Right renal cortex interstitium (tissue), 3 donors: ENCODE measurements at regions not wholly inside any gene's neighbourhood (a gene's known extent, or its start where the extent isn't known, plus 50 kb on each side); places are given as distances from the start of the nearest gene placed in this dataset.
"Not testable (repeated sequence)": the region's sequence is repeated elsewhere in the genome, so short reads cannot be mapped to it uniquely, and the experiment has no call there.

Experiments
- DNase-seq, 3 donors: peaks; one replicate each; pipeline ENCODE4 v3.0.0-alpha.2; 2013; ENCODE audit warnings: low read depth in 3 of 3, low spot score in 2 of 3

DNA sequence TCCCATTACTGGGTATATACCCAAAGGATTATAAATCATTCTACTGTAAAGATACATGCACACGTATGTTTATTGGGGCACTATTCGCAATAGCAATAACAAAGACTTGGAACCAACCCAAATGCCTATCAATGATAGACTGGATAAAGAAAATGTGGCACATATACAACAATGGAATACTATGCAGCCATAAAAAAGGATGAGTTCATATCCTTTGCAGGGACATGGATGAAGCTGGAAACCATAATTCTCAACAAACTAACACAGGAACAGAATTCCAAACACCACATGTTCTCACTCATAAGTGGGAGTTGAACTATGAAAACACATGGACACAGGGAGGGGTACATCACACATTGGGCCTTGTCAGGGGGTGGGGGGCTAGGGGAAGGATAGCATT lies 453.0 kb upstream of the FANCL start:
- DNase-seq = not testable (repeated sequence)

GRCh38 chr2:58691041-58691440 lies 449.9 kb upstream of the FANCL start:
- DNase-seq = not testable (repeated sequence)

GRCh38 chr2:58688813-58689212 lies 447.7 kb upstream of the FANCL start:
- no peak for DNase-seq

GRCh38 chr2:58686776-58687175 lies 445.7 kb upstream of the FANCL start:
- DNase-seq = no peak

DNA sequence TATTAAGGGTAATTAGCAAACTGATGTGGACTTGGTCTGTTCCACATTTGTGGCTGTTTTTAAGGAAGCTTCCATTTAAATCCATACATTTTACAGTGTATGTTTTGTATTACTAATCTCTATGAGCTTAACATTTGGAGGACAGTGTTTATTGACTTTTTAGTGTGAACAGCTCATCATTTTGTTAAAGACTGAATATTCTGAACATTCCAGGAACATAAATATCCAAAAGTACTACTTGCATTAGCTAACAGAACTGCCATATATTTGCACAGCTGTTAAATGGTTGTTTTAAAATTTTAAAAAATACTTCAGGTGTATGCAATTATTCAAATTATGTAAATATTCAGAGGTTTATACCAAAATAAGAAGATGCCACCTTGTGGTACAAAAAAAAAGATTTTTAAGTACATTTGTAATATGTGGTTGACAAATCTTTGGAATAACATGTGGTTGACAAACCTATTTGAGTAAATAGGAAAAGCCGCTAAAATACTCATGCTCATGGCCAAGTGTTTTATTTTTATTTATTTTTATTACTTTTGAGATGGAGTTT lies 439.7 kb upstream of the FANCL start:
- no peak for DNase-seq

DNA sequence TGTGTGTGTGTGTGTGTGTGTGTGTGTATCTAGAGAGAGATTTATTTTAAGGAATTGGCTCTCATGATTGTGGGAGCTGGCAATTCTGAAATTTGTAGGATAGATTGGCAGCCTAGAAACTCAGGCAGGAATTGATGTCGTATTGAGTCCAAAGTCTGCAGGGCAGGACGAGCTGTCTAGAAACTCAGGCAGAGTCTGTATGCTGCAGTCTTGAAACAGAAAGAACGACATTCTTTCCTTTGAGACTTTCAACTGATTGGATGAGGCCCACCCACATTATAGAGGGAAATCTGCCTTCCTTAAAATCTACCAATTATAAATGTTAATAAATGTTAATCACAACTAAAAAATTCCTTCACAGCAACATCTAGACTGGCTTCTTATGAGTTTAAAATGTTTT lies 436.6 kb upstream of the FANCL start:
- no peak for DNase-seq

DNA sequence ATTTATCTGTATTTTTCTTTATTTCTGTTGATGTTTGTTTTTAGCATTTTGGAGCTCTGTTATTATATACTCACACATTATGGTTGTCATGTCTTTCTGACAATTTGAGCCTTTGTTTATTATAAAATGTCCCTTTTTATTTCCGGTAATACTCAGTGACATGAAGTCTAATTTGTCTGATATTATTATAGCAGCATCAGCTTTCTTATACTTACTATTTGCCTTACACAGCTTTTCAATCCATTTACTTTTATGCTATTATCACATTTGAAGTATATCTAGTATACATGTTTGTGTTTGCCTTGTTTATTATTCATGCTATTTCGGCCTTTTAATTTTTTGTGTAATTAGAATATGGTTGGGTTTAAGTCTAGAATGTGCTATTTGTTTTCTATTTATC lies 430.6 kb upstream of the FANCL start:
- DNase-seq = no peak

GRCh38 chr2:58669998-58670397 lies 428.9 kb upstream of the FANCL start:
- DNase-seq = no peak

- no peak for DNase-seq
These were observed 426.1 kb upstream of the FANCL start for GRCh38 chr2:58667137-58667774.

DNA sequence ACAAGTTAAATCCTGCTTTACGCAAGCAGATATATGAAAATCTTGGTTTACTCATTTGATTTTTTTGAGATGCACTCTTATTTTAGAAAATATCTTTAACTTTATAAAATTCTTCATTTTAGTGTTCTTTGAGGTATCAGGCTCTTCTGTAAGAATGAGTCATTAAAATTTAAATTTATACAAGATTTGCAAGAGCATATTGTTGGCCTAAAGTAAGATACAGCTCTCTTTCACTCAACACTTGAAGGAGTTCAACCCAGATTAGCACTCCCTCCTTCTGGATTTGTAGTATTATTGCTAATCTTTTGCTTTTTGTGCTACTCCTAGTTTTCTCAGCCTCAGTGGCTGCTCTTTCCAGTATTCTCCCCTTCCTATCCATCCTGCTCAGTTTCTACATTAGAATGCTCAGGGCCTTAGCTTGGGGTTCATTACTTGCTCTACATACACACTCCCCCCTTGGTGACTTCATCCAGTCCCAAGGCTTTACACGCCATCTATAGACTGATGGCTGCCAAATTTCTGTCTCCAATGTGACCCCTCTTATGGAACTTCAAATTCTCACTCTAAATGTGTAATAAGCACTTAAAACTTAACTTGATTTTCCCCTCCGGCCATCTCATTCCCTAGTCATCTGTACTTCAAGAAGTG lies 425.3 kb upstream of the FANCL start:
- no peak for DNase-seq

DNA sequence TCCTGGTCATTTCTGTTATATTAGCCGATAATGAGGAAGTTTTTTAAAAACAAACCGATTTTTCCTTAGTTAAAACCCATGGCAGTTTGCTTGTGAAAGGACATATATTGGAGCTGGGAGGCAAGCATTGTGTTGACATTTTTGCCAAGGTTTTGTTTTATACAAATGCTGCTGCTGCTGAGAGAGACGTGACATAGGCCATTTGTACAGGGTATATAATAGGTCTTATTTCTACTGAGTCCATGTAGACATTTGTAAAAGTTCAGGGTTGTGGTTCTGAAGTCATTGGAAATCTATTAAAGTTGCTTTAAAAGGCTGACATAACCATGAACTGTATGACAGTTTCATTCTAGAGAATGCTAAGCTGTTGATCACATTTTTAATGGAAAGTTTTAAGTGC lies 424.0 kb upstream of the FANCL start:
- DNase-seq = no peak

GRCh38 chr2:58664523-58665151 lies 423.5 kb upstream of the FANCL start:
- no peak for DNase-seq

GRCh38 chr2:58660046-58660445 lies 418.9 kb upstream of the FANCL start:
- no peak for DNase-seq

DNA sequence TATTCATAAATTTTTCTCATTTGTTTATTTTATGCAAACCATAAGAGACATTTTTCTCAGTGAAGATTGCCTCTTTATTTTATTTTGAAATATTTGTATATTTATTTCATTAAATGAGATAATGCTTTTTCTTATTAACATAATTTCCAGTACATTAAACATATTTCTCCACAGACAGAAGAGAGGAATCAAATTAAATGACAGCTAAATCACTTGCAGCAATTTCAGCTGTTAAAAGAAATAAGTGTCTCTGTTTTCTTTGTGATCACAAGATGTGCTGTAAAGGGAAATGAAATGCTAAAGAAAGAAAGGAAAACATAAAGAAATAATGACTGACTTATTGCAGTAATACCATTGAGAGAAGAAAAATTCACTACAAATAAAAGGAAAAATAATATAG lies 414.0 kb upstream of the FANCL start:
- DNase-seq = no peak

- DNase-seq = no peak
These were observed 410.8 kb upstream of the FANCL start for GRCh38 chr2:58651930-58652329.

DNA sequence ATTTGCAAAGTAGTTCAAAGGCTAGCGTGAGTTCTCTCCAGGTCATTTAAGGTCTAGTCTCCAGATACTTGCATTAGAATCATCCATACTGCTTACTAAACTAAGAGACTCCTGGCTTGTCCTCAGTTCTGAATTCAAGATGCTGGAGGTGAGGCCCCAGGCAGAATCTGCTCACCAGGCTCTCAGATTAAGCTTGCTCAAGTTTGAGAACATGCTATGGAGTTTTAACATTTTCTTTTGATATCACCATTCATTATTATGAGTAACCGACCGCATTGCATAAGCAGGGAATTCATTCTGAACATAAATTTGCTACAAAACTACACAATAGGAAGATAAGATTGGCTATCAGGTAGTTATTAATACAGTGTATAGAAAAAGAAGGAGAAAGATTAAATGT lies 409.7 kb upstream of the FANCL start:
- DNase-seq = no peak

DNA sequence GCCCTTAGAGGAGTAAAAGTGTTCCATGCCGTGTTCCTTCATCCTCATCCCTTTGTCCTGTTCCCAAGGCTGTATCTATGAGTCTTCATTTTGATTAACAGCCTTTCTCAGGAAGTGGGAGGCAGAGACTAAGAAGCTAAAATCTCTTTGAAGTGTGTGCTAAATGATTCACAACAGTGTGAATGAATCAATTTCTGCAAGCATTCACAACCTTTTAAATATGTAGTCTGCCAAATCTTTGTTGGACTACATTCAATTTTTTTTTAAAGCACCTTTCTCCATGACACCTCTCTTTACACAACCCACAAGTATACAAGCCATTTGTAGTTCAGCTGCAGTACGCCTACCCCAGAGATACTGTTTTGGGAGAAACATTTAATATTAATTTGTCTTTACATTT lies 408.6 kb upstream of the FANCL start:
- DNase-seq = no peak

DNA sequence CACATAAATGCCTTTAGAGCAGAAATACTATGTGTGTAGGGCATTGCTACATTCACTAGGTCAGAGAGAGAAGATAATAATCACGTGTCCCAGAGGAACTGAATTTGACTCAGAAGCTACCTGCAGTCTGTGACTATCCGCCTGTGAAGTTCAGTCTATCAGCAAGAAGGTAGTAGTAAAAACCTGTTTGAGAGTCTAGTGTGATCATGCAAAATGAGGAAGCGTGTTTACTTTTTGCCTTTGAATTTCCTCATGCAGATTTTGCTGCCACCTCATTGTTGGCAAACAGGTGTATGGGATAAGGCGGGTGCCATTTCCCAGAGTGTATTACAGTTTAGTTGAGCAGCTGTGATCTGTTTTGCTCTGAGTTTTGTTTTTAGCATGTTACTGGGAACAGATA lies 403.9 kb upstream of the FANCL start:
- no peak for DNase-seq

- no peak for DNase-seq
These were observed 403.3 kb upstream of the FANCL start for GRCh38 chr2:58644451-58644850.

DNA sequence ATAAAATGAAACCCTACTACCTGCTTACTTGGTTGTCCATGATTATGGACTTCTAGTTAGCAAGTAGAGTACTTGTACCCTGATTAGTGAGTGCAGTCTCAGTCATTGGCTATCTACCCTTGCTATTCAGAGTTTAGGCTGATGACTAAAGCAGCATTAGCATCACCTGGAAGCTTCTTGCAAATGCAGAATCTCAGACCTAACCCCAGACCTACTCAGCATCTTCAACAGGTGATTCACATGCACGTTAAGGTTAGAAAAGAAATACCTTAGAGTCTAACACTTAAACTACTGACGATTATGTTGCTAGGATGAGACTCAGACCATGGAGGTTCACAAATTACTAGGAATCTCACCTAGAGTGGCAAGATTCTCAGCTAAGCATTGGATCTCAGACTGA lies 399.9 kb upstream of the FANCL start:
- no peak for DNase-seq

- DNase-seq = no peak
These were observed 398.9 kb upstream of the FANCL start for GRCh38 chr2:58640042-58640441.

GRCh38 chr2:58638256-58638805 lies 397.2 kb upstream of the FANCL start:
- no peak for DNase-seq
